ENCODE measurements at regions not wholly inside any gene's neighbourhood (a gene's known extent, or its start where the extent isn't known, plus 50 kb on each side); places are given as distances from the start of the nearest gene placed in this dataset.
"Not testable (repeated sequence)": the region's sequence is repeated elsewhere in the genome, so short reads cannot be mapped to it uniquely, and the experiment has no call there.

DNA sequence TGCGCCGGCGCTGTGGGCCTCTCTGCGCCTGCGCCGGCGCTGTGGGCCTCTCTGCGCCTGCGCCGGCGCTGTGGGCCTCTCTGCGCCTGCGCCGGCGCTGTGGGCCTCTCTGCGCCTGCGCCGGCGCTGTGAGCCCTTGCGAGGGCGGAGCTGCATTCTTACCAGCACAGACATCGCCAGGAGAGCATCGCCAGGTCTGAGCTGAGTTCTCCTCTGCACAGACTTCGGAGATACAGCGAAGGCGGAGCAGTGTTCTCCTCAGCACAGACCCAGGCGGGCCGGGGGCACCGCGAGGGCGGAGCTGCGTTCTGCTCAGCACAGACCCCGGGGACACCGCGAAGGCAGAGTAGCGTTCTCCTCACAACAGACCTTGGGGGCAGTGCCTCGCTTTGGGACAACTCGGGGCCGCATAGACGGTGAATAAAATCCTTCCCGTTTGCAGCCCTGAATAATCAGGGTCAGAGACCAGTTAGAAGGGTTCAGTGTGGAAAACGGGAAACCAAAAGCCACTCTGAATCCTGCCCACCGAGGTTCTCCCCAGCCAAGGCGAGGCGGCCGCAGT, 1268.1 kb downstream of the FOXD4L5 start:
- CTCF ChIA-PET; H4K20me1 ChIP-seq (ENCODE audit: insufficient read depth); H3K79me2 ChIP-seq (ENCODE audit: insufficient read depth); H3K9me3 ChIP-seq; H3K36me3 ChIP-seq (replicated peaks in 1 of 2; ENCODE audit: control insufficient read depth in 1 of 2, insufficient read depth in 2 of 2, low read length in 1 of 2); H3K9me2 ChIP-seq; POLR2A ChIA-PET; H3K4me1 ChIP-seq (ENCODE audit: control insufficient read depth in 1 of 2, insufficient read depth in 2 of 2, low read depth in 1 of 2, low read length in 1 of 2); H3K27me3 ChIP-seq (ENCODE audit: insufficient read depth); H3F3A ChIP-seq (replicated peaks; ENCODE audit: insufficient read depth): not testable (repeated sequence)
- peak; percentile 84 for DNase-seq
- Histone ChIP-seq H3K4me3 (ENCODE audit: low read depth in 2 of 2, low read length in 1 of 2) (peak overlapping the region; percentile 70 to 98), H3K9ac (peak overlapping the region; percentile 81), H2AFZ (ENCODE audit: low read depth) (peak overlapping the region; percentile 91), H3K27ac (ENCODE audit: low read depth in 2 of 2, low read length in 1 of 2) (peak overlapping the region; percentile 70 to 86), H3K4me2 (peak overlapping the region; percentile 88)
- TF ChIP-seq POLR2AphosphoS5 (IDR thresholded peaks at IDR 0.05; ENCODE audit: low read depth, low read length) (peak; percentile 91), RAD21 (IDR thresholded peaks at IDR 0.05; ENCODE audit: low read length) (peak; percentile 37), SMC3 (IDR thresholded peaks at IDR 0.05; ENCODE audit: low read depth, low read length) (peak; percentile 19; the same call in 1 of the 2 replicates), NRF1 (IDR thresholded peaks at IDR 0.05; ENCODE audit: low read depth, low read length) (peak; percentile 82), TAF1 (IDR thresholded peaks at IDR 0.05; ENCODE audit: borderline replicate concordance, low read depth, low read length) (peak; percentile 87)
- 6% methylated on average over 22 of the region's 46 CpGs for WGBS (ENCODE audit: low lambda C conversion rate)

DNA sequence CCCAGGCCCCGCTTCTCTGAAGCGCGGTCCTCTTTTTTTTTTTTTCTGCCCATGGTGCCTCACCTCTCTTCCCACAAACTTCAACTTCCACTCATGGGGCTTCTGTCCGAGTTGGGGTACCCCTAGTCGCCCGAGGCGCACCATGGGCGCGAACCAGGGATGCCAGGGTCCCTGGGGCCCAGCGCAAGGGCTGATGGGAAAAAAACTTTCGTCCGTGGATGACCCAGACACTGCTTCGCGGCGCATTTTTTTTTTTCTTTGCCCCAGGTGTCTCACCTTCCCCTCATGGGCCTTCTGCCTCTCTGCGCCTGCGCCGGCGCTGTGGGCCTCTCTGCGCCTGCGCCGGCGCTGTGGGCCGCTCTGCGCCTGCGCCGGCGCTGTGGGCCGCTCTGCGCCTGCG, 1268.8 kb downstream of the FOXD4L5 start:
- H3K27ac ChIP-seq (ENCODE audit: low read depth in 2 of 2, low read length in 1 of 2), result peak overlapping the region in 1 of 2 experiments; percentile 71; a peak in 1 of 4 replicates

GRCh38 chr9:64015136-64015535, 1269.9 kb downstream of the FOXD4L5 start:
- POLR2A ChIA-PET, result no interaction called here
- Histone ChIP-seq H3K9ac (no peak overlapping the region), H3K27me3 (ENCODE audit: insufficient read depth) (no peaks in the 10 kb centered on the region), H3K27ac (ENCODE audit: low read depth in 2 of 2, low read length in 1 of 2) (no peak overlapping the region), H3K4me3 (ENCODE audit: low read depth in 2 of 2, low read length in 1 of 2) (peak overlapping the region in 1 of 2 experiments; percentile 75; a peak in 3 of 4 replicates), H3K4me2 (peak overlapping the region; percentile 90), H3K79me2 (ENCODE audit: insufficient read depth) (peaks cover 6% of the 10 kb centered on the region; the same call in 1 of the 2 replicates), H3K4me1 (ENCODE audit: control insufficient read depth in 1 of 2, insufficient read depth in 2 of 2, low read depth in 1 of 2, low read length in 1 of 2) (peaks cover 0 to 3% of the 10 kb centered on the region in 2 experiments; a peak in 1 of 4 replicates), H3K36me3 (replicated peaks in 1 of 2; ENCODE audit: control insufficient read depth in 1 of 2, insufficient read depth in 2 of 2, low read length in 1 of 2) (no peaks in the 10 kb centered on the region), H4K20me1 (ENCODE audit: insufficient read depth) (no peaks in the 10 kb centered on the region), H3K9me3 (no peaks in the 10 kb centered on the region), H3F3A (replicated peaks; ENCODE audit: insufficient read depth) (no peaks in the 10 kb centered on the region), H3K9me2 (no peaks in the 10 kb centered on the region), H2AFZ (ENCODE audit: low read depth) (no peak overlapping the region)
- 79% methylated on average over 17 of the region's 17 CpGs for WGBS (ENCODE audit: low lambda C conversion rate)
- DNase-seq, result no peak
- CTCF ChIA-PET, result no interaction called here
- TF ChIP-seq CHD2 (IDR thresholded peaks at IDR 0.05; ENCODE audit: low read length, partially characterized antibody), result no peak
- no peak for TF ChIP-seq MEF2A (IDR thresholded peaks at IDR 0.05; ENCODE audit: borderline replicate concordance, low read depth)
- no peak for TF ChIP-seq TAF1 (IDR thresholded peaks at IDR 0.05; ENCODE audit: borderline replicate concordance, low read depth, low read length)
- TF ChIP-seq USF2 (IDR thresholded peaks at IDR 0.05; ENCODE audit: borderline replicate concordance, low read depth, low read length), result no peak

More for the DNA sequence above, 1268.8 kb downstream of the FOXD4L5 start:
- Histone ChIP-seq H3K4me3 (ENCODE audit: low read depth in 2 of 2, low read length in 1 of 2) (peak overlapping the region; percentile 75 to 83), H2AFZ (ENCODE audit: low read depth) (peak overlapping the region; percentile 94; the same call in 1 of the 2 replicates), H3K4me2 (peak overlapping the region; percentile 90), H3K9ac (peak overlapping the region; percentile 97)
- H3F3A ChIP-seq (replicated peaks; ENCODE audit: insufficient read depth); H3K9me2 ChIP-seq; H3K27me3 ChIP-seq (ENCODE audit: insufficient read depth); H3K79me2 ChIP-seq (ENCODE audit: insufficient read depth); H4K20me1 ChIP-seq (ENCODE audit: insufficient read depth); CTCF ChIA-PET; H3K36me3 ChIP-seq (replicated peaks in 1 of 2; ENCODE audit: control insufficient read depth in 1 of 2, insufficient read depth in 2 of 2, low read length in 1 of 2); POLR2A ChIA-PET; H3K9me3 ChIP-seq; H3K4me1 ChIP-seq (ENCODE audit: control insufficient read depth in 1 of 2, insufficient read depth in 2 of 2, low read depth in 1 of 2, low read length in 1 of 2): not testable (repeated sequence)
- peak; percentile 26 for DNase-seq
- WGBS (ENCODE audit: low lambda C conversion rate), result 11% methylated on average over 29 of the region's 31 CpGs

GRCh38 chr9:64014386-64015091, 1270.5 kb downstream of the FOXD4L5 start:
- CTCF ChIA-PET; H3K79me2 ChIP-seq (ENCODE audit: insufficient read depth); H3F3A ChIP-seq (replicated peaks; ENCODE audit: insufficient read depth); H2AFZ ChIP-seq (ENCODE audit: low read depth); H3K27me3 ChIP-seq (ENCODE audit: insufficient read depth); H3K4me1 ChIP-seq (ENCODE audit: control insufficient read depth in 1 of 2, insufficient read depth in 2 of 2, low read depth in 1 of 2, low read length in 1 of 2); H3K9me2 ChIP-seq; DNase-seq; POLR2A ChIA-PET; H3K9me3 ChIP-seq; H3K27ac ChIP-seq (ENCODE audit: low read depth in 2 of 2, low read length in 1 of 2); H3K9ac ChIP-seq; H3K36me3 ChIP-seq (replicated peaks in 1 of 2; ENCODE audit: control insufficient read depth in 1 of 2, insufficient read depth in 2 of 2, low read length in 1 of 2); H4K20me1 ChIP-seq (ENCODE audit: insufficient read depth); H3K4me3 ChIP-seq (ENCODE audit: low read depth in 2 of 2, low read length in 1 of 2): not testable (repeated sequence)
- WGBS (ENCODE audit: low lambda C conversion rate), result 62% methylated on average over 31 of the region's 32 CpGs
- H3K4me2 ChIP-seq, result peak overlapping the region; percentile 90; the same call in 1 of the 2 replicates

GRCh38 chr9:64013122-64013521, 1271.9 kb downstream of the FOXD4L5 start:
- not testable (repeated sequence) for DNase-seq

More at GRCh38 chr9:64013122-64013521, 1271.9 kb downstream of the FOXD4L5 start:
- H3K27me3 ChIP-seq (ENCODE audit: insufficient read depth); H3K9ac ChIP-seq; H3K27ac ChIP-seq (ENCODE audit: low read depth in 2 of 2, low read length in 1 of 2); POLR2A ChIA-PET; H3K36me3 ChIP-seq (replicated peaks in 1 of 2; ENCODE audit: control insufficient read depth in 1 of 2, insufficient read depth in 2 of 2, low read length in 1 of 2); H3K4me1 ChIP-seq (ENCODE audit: control insufficient read depth in 1 of 2, insufficient read depth in 2 of 2, low read depth in 1 of 2, low read length in 1 of 2); CTCF ChIA-PET; H3K4me3 ChIP-seq (ENCODE audit: low read depth in 2 of 2, low read length in 1 of 2); H3K79me2 ChIP-seq (ENCODE audit: insufficient read depth); H3K9me3 ChIP-seq; H3F3A ChIP-seq (replicated peaks; ENCODE audit: insufficient read depth); H3K4me2 ChIP-seq; H2AFZ ChIP-seq (ENCODE audit: low read depth); H4K20me1 ChIP-seq (ENCODE audit: insufficient read depth); H3K9me2 ChIP-seq: not testable (repeated sequence)
- 50% methylated on average over 1 of the region's 1 CpG for WGBS (ENCODE audit: low lambda C conversion rate)

Measured in SK-N-SH (cell line).